ENCODE measurements at regions not wholly inside any gene's neighbourhood (a gene's known extent, or its start where the extent isn't known, plus 50 kb on each side); places are given as distances from the start of the nearest gene placed in this dataset.

DNA sequence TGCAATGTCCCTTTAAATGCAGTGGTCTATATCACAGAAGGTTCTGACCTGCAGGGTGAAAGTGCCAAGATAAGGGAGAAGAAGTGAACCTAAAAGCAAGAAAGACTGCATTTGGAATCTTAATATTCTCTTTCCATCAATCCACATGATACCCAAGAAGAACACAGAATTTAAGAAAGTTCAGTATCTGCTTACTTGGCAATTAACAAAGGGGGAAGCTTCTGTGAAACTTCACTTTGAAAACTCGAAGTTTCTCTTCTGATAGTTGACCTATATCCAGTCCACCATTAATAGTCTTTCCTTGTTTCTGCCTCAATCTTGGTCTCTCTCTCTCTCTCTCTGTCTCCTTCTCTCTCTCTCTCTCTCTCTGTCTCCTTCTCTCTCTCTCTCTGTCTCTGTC, 592.0 kb downstream of the UTRN start:
- no peak overlapping the region for H3K27ac ChIP-seq (ENCODE audit: low read depth in 1 of 2, low read length in 2 of 2)
- no peaks in the 10 kb centered on the region for H3K36me3 ChIP-seq (ENCODE audit: control insufficient read depth in 4 of 4, insufficient read depth in 3 of 4, low read depth in 1 of 4, low read length in 3 of 4)
- WGBS = 63% methylated on average over 1 of the region's 1 CpG
- H3K4me3 ChIP-seq (ENCODE audit: low read depth in 1 of 3, low read length in 3 of 3) = no peak overlapping the region
- no peak for TF ChIP-seq SP1 (IDR thresholded peaks at IDR 0.05)
- TF ChIP-seq, protein P1, sequence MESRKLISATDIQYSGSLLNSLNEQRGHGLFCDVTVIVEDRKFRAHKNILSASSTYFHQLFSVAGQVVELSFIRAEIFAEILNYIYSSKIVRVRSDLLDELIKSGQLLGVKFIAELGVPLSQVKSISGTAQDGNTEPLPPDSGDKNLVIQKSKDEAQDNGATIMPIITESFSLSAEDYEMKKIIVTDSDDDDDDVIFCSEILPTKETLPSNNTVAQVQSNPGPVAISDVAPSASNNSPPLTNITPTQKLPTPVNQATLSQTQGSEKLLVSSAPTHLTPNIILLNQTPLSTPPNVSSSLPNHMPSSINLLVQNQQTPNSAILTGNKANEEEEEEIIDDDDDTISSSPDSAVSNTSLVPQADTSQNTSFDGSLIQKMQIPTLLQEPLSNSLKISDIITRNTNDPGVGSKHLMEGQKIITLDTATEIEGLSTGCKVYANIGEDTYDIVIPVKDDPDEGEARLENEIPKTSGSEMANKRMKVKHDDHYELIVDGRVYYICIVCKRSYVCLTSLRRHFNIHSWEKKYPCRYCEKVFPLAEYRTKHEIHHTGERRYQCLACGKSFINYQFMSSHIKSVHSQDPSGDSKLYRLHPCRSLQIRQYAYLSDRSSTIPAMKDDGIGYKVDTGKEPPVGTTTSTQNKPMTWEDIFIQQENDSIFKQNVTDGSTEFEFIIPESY (IDR thresholded peaks at IDR 0.05) = no peak
- no peak for TF ChIP-seq JUND (IDR thresholded peaks at IDR 0.05)
- no peak for TF ChIP-seq GABPA (IDR thresholded peaks at IDR 0.05 in 1 of 2, conservative IDR thresholded peaks at IDR 0.05 in 1 of 2)
- no peak for TF ChIP-seq NR2F2 (IDR thresholded peaks at IDR 0.05)
- TF ChIP-seq, protein P2, sequence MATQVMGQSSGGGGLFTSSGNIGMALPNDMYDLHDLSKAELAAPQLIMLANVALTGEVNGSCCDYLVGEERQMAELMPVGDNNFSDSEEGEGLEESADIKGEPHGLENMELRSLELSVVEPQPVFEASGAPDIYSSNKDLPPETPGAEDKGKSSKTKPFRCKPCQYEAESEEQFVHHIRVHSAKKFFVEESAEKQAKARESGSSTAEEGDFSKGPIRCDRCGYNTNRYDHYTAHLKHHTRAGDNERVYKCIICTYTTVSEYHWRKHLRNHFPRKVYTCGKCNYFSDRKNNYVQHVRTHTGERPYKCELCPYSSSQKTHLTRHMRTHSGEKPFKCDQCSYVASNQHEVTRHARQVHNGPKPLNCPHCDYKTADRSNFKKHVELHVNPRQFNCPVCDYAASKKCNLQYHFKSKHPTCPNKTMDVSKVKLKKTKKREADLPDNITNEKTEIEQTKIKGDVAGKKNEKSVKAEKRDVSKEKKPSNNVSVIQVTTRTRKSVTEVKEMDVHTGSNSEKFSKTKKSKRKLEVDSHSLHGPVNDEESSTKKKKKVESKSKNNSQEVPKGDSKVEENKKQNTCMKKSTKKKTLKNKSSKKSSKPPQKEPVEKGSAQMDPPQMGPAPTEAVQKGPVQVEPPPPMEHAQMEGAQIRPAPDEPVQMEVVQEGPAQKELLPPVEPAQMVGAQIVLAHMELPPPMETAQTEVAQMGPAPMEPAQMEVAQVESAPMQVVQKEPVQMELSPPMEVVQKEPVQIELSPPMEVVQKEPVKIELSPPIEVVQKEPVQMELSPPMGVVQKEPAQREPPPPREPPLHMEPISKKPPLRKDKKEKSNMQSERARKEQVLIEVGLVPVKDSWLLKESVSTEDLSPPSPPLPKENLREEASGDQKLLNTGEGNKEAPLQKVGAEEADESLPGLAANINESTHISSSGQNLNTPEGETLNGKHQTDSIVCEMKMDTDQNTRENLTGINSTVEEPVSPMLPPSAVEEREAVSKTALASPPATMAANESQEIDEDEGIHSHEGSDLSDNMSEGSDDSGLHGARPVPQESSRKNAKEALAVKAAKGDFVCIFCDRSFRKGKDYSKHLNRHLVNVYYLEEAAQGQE (IDR thresholded peaks at IDR 0.05) = no peak
- no peak for TF ChIP-seq RAD21 (IDR thresholded peaks at IDR 0.05)
- TF ChIP-seq YY1 (IDR thresholded peaks at IDR 0.05) = no peak
- no peak for TF ChIP-seq FOXA2 (IDR thresholded peaks at IDR 0.05)
- no peak for TF ChIP-seq HNF4G (IDR thresholded peaks at IDR 0.05)
- no peak for TF ChIP-seq EGR1 (IDR thresholded peaks at IDR 0.05; ENCODE audit: low read depth in 2 of 2)
- H3K4me1 ChIP-seq (ENCODE audit: control insufficient read depth in 4 of 4, insufficient read depth in 4 of 4, low read length in 3 of 4) = no peaks in the 10 kb centered on the region
- H3K27me3 ChIP-seq (ENCODE audit: control insufficient read depth in 4 of 4, insufficient read depth in 4 of 4, low read length in 3 of 4) = no peaks in the 10 kb centered on the region
- H3K9ac ChIP-seq (ENCODE audit: low read depth in 1 of 2, low read length in 2 of 2) = no peak overlapping the region
- no peak for DNase-seq (ENCODE audit: low spot score)
- no peaks in the 10 kb centered on the region for H3K9me3 ChIP-seq (ENCODE audit: control insufficient read depth in 4 of 4, low read length in 3 of 4)

DNA sequence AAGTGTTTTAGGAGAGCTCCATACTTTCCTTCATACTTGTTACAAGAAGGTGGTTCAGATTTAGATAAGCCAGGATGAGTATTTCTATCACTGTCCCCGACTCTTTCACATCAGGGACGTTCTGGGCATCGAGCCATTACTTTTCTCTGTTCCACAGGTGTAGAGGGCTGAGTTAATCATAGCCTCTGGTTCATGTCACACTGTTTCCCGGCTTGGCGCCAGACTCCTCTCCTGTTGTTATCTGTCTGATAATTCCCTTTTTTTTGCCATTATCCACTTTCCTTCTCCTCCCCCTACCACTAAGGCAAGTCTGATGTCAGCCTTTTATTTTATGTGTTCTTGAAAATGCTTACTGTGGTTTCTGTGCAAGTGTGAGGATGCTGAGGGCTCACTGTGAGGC, 593.4 kb downstream of the UTRN start:
- Histone ChIP-seq H3K9me3 (ENCODE audit: control insufficient read depth in 4 of 4, low read length in 3 of 4) (no peaks in the 10 kb centered on the region), H3K9ac (ENCODE audit: low read depth in 1 of 2, low read length in 2 of 2) (no peak overlapping the region), H3K27me3 (ENCODE audit: control insufficient read depth in 4 of 4, insufficient read depth in 4 of 4, low read length in 3 of 4) (no peaks in the 10 kb centered on the region), H3K36me3 (ENCODE audit: control insufficient read depth in 4 of 4, insufficient read depth in 3 of 4, low read depth in 1 of 4, low read length in 3 of 4) (no peaks in the 10 kb centered on the region), H3K4me3 (ENCODE audit: low read depth in 1 of 3, low read length in 3 of 3) (no peak overlapping the region), H3K27ac (ENCODE audit: low read depth in 1 of 2, low read length in 2 of 2) (no peak overlapping the region), H3K4me1 (ENCODE audit: control insufficient read depth in 4 of 4, insufficient read depth in 4 of 4, low read length in 3 of 4) (no peaks in the 10 kb centered on the region)
- no peak for TF ChIP-seq JUND (IDR thresholded peaks at IDR 0.05)
- TF ChIP-seq, protein P3, sequence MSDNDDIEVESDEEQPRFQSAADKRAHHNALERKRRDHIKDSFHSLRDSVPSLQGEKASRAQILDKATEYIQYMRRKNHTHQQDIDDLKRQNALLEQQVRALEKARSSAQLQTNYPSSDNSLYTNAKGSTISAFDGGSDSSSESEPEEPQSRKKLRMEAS (IDR thresholded peaks at IDR 0.05) = no peak
- no peak for TF ChIP-seq HNF4A (conservative IDR thresholded peaks at IDR 0.05)
- TF ChIP-seq RXRA (IDR thresholded peaks at IDR 0.05) = no peak
- no peak for TF ChIP-seq YY1 (IDR thresholded peaks at IDR 0.05)
- no peak for TF ChIP-seq HNF4G (IDR thresholded peaks at IDR 0.05)
- TF ChIP-seq, protein P4, sequence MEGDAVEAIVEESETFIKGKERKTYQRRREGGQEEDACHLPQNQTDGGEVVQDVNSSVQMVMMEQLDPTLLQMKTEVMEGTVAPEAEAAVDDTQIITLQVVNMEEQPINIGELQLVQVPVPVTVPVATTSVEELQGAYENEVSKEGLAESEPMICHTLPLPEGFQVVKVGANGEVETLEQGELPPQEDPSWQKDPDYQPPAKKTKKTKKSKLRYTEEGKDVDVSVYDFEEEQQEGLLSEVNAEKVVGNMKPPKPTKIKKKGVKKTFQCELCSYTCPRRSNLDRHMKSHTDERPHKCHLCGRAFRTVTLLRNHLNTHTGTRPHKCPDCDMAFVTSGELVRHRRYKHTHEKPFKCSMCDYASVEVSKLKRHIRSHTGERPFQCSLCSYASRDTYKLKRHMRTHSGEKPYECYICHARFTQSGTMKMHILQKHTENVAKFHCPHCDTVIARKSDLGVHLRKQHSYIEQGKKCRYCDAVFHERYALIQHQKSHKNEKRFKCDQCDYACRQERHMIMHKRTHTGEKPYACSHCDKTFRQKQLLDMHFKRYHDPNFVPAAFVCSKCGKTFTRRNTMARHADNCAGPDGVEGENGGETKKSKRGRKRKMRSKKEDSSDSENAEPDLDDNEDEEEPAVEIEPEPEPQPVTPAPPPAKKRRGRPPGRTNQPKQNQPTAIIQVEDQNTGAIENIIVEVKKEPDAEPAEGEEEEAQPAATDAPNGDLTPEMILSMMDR (IDR thresholded peaks at IDR 0.05; ENCODE audit: low read depth, low read length, missing input control) = no peak
- TF ChIP-seq TAF1 (conservative IDR thresholded peaks at IDR 0.05) = no peak
- no peak for TF ChIP-seq RAD21 (IDR thresholded peaks at IDR 0.05)
- TF ChIP-seq NR2F2 (IDR thresholded peaks at IDR 0.05) = no peak
- 76% methylated on average over 5 of the region's 5 CpGs for WGBS
- no peak for DNase-seq (ENCODE audit: low spot score)

All from liver (tissue), 8 donors.